IMR-90 (cell line): ENCODE measurements at regions not wholly inside any gene's neighbourhood (a gene's known extent, or its start where the extent isn't known, plus 50 kb on each side); places are given as distances from the start of the nearest gene placed in this dataset.

ENCODE experiments used
- CEBPB ChIP-seq: IDR thresholded peaks from 2 replicates; pipeline ENCODE4 v1.6.1; 2012; ENCODE audit warnings: low read depth, low read length, improper control_type of control experiment
- CTCF ChIP-seq: conservative IDR thresholded peaks from 2 replicates; pipeline ENCODE4 v1.5.1; 2012; ENCODE audit warnings: mild to moderate bottlenecking, low read depth, low read length, improper control_type of control experiment
- MAFK ChIP-seq: IDR thresholded peaks from 2 replicates; pipeline ENCODE4 v1.6.1; 2012; ENCODE audit warnings: low read depth, low read length, improper control_type of control experiment
- POLR2A ChIP-seq: IDR thresholded peaks from 2 replicates; pipeline ENCODE4 v1.6.1; 2012; ENCODE audit warnings: mild to moderate bottlenecking, low read depth, low read length
- SMC3 ChIP-seq: fragments of 150-350 bp; IDR thresholded peaks from 2 replicates; pipeline ENCODE4 v1.6.1; 2016; ENCODE audit warnings: low read depth, mild to moderate bottlenecking, antibody characterized with exemption, low read length, moderate library complexity

- no peak for TF ChIP-seq POLR2A
- TF ChIP-seq MAFK = no peak
- no peak for TF ChIP-seq SMC3
- no peak for TF ChIP-seq CTCF
- TF ChIP-seq CEBPB = no peak
Measured at GRCh38 chr4:58564695-58565475, 1454.7 kb upstream of the IGFBP7 start.
